IPS-20b (cell line): ENCODE measurements at regions not wholly inside any gene's neighbourhood (a gene's known extent, or its start where the extent isn't known, plus 50 kb on each side); places are given as distances from the start of the nearest gene placed in this dataset.

Experiments
- H3K27ac ChIP-seq: one replicate; pipeline ENCODE4 v1.5.1; 2013; ENCODE audit warnings: low read length
- H3K27me3 ChIP-seq: 2 replicates; pipeline ENCODE4 v1.6.1; 2013; ENCODE audit warnings: mild to moderate bottlenecking, low read length, inconsistent platforms; ENCODE audit not compliant: insufficient read depth
- H3K36me3 ChIP-seq: 2 replicates; pipeline ENCODE4 v1.6.1; 2013; ENCODE audit warnings: low read depth, mild to moderate bottlenecking, inconsistent platforms, low read length, moderate library complexity; ENCODE audit not compliant: insufficient read depth
- H3K4me1 ChIP-seq: 2 replicates; pipeline ENCODE4 v1.6.1; 2013; ENCODE audit warnings: mild to moderate bottlenecking, control low read depth, inconsistent platforms, low read length, moderate library complexity; ENCODE audit not compliant: insufficient read depth
- H3K4me3 ChIP-seq: 2 replicates; pipeline ENCODE4 v1.5.1; 2013; ENCODE audit warnings: mild to moderate bottlenecking, low read length, inconsistent platforms
- H3K9ac ChIP-seq: 2 replicates; pipeline ENCODE4 v1.6.1; 2013; ENCODE audit warnings: low read depth, mild to moderate bottlenecking, inconsistent platforms, low read length, moderate library complexity
- H3K9me3 ChIP-seq: 2 replicates; pipeline ENCODE4 v1.6.1; 2013; ENCODE audit warnings: mild to moderate bottlenecking, low read depth, low read length, inconsistent platforms; ENCODE audit not compliant: insufficient read depth

DNA sequence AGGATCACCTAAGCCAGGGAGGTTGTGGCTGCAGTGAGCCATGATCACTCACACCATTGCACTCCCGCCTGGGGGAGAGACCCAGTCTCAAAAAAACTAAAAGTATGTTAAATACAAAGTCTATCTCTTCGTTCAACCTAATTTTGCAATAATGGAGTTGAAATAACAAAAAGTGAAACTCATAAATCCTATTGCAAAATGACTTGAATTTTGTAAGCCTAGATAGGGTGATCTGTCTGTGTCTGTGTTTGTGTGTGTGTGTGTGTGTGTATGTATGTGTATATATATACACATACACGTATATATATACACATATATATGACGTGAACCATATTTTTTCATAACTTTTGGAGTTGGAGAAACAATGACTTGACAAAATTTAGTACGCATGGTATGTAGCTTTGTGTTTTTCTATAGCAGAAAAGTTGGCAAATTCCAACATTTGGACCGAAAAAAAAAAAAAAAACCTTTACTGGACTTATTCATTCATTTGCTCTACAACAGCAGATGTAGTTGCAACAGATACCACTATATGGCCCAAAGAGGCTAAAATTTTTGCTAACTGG, 76.9 kb upstream of the CDH6 start:
- Histone ChIP-seq H3K27me3 (no peaks in the 10 kb centered on the region), H3K4me3 (no peak overlapping the region), H3K27ac (no peak overlapping the region), H3K9ac (no peak overlapping the region), H3K4me1 (peaks cover 7% of the 10 kb centered on the region; the same call in 1 of the 2 replicates), H3K36me3 (no peaks in the 10 kb centered on the region), H3K9me3 (no peaks in the 10 kb centered on the region)

DNA sequence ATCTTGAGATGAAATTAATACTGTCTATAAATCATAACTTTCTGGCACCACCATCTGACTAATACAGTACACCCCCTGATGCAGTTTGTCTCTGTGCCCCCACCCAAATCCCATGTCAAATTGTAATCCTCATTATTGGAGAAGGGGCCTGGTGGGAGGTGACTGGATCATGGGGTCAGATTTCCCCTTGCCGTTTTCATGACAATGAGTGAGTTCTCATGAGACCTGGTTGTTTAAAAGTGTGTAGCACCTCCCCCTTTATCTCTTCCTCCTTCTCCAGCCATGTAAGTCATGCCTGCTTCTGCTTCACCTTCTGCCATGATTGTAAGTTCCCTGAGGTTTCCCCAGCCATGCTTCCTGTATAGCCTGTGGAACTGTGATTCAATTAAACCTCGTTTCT, 78.7 kb upstream of the CDH6 start:
- Histone ChIP-seq H3K9me3 (no peaks in the 10 kb centered on the region), H3K36me3 (no peaks in the 10 kb centered on the region), H3K9ac (no peak overlapping the region), H3K27ac (no peak overlapping the region), H3K27me3 (no peaks in the 10 kb centered on the region), H3K4me3 (no peak overlapping the region), H3K4me1 (peaks cover 7% of the 10 kb centered on the region; the same call in 1 of the 2 replicates)

GRCh38 chr5:31113666-31114350, 79.7 kb upstream of the CDH6 start:
- Histone ChIP-seq H3K9ac (no peak overlapping the region), H3K4me3 (no peak overlapping the region), H3K36me3 (no peaks in the 10 kb centered on the region), H3K27ac (no peak overlapping the region), H3K4me1 (peaks cover 7% of the 10 kb centered on the region; the same call in 1 of the 2 replicates), H3K27me3 (no peaks in the 10 kb centered on the region), H3K9me3 (no peaks in the 10 kb centered on the region)

DNA sequence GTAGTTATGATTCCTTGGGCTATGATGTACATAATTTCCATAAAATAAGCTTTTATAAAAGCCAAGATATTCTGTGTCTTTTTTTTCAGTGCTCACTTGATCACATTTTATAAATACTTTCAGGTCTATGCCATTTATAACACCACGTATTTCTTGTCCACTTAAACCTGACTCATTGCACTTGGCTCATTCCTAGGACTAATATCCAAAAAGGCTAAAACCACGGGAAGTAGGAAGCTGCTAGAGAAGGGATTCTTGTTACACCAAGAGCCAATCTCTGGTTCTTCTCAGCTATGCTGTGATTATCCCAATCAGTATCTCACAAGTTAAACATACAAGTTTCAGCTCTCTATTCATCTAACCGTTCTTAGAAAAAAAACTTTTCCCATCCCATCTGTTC, 80.4 kb upstream of the CDH6 start:
- no peak overlapping the region for H3K27ac ChIP-seq
- H3K27me3 ChIP-seq = no peaks in the 10 kb centered on the region
- no peaks in the 10 kb centered on the region for H3K36me3 ChIP-seq
- no peaks in the 10 kb centered on the region for H3K9me3 ChIP-seq
- H3K4me3 ChIP-seq = no peak overlapping the region
- no peak overlapping the region for H3K9ac ChIP-seq
- peaks cover 8% of the 10 kb centered on the region; the same call in 1 of the 2 replicates for H3K4me1 ChIP-seq

DNA sequence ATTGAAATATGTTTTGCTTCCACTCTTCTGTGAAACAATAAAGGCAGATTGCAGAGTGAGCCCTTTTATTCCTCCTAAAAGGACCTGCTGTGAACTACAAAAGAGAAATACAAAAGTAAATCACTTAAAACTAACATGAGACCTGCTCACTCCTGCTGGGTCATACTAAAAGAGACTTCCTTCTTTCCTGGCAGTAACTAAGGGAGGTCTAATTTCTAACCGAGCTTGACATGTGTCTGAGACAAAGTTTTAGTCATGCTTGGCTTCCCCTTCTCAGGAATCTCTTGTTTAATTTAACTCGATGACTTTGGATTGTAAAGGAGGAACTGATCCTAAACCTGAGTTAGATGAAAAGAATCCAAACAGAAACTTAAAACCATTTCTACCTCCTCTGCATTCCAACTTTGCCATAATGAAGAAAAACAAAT, 86.4 kb upstream of the CDH6 start:
- H3K27me3 ChIP-seq = no peaks in the 10 kb centered on the region
- 0 out of 2 replicates have a peak overlapping the region, but pooled peaks have one; percentile 13 for H3K9ac ChIP-seq
- H3K36me3 ChIP-seq = no peaks in the 10 kb centered on the region
- H3K4me3 ChIP-seq = peak overlapping the region; percentile 44
- no peaks in the 10 kb centered on the region for H3K9me3 ChIP-seq
- peaks cover 27% of the 10 kb centered on the region for H3K4me1 ChIP-seq
- no peak overlapping the region for H3K27ac ChIP-seq

GRCh38 chr5:31106691-31107090, 86.8 kb upstream of the CDH6 start:
- Histone ChIP-seq H3K9ac (no peak overlapping the region), H3K9me3 (no peaks in the 10 kb centered on the region), H3K27me3 (no peaks in the 10 kb centered on the region), H3K36me3 (no peaks in the 10 kb centered on the region), H3K4me3 (peak overlapping the region; percentile 44), H3K27ac (no peak overlapping the region), H3K4me1 (peaks cover 27% of the 10 kb centered on the region)

- Histone ChIP-seq H3K9ac (no peak overlapping the region), H3K27ac (no peak overlapping the region), H3K9me3 (no peaks in the 10 kb centered on the region), H3K4me3 (0 out of 2 replicates have a peak overlapping the region, but pooled peaks have one; percentile 44), H3K27me3 (no peaks in the 10 kb centered on the region), H3K4me1 (peaks cover 27% of the 10 kb centered on the region), H3K36me3 (no peaks in the 10 kb centered on the region)
Measured at GRCh38 chr5:31106278-31106677, 87.2 kb upstream of the CDH6 start.

DNA sequence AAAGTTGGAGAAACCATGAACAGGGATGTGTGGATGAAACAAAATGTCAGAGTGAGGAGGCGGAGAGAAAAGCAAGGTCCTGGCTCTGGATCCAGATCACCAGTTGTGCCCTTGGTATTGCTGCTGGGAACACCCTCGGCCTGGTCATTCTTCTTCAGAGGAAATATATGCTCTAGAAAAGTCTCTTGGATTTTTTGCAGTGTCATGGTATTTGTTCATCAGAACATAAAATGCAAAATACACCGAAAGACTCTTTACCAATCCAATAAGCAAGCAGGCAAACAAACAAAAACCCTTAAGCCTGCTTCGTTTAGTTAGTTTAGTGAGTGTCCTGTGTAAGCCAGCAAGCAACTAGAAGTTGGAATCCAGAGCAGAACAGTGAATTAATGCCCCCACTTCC, 88.7 kb upstream of the CDH6 start:
- H3K36me3 ChIP-seq = no peaks in the 10 kb centered on the region
- H3K9me3 ChIP-seq = no peaks in the 10 kb centered on the region
- H3K27me3 ChIP-seq = no peaks in the 10 kb centered on the region
- peaks cover 27% of the 10 kb centered on the region for H3K4me1 ChIP-seq
- no peak overlapping the region for H3K4me3 ChIP-seq
- H3K9ac ChIP-seq = no peak overlapping the region
- no peak overlapping the region for H3K27ac ChIP-seq

GRCh38 chr5:31100781-31101310, 92.6 kb upstream of the CDH6 start:
- Histone ChIP-seq H3K9me3 (no peaks in the 10 kb centered on the region), H3K27me3 (no peaks in the 10 kb centered on the region), H3K4me3 (no peak overlapping the region), H3K9ac (no peak overlapping the region), H3K27ac (no peak overlapping the region), H3K36me3 (no peaks in the 10 kb centered on the region), H3K4me1 (peaks cover 6% of the 10 kb centered on the region)

GRCh38 chr5:31100047-31100575, 93.4 kb upstream of the CDH6 start:
- no peak overlapping the region for H3K4me3 ChIP-seq
- no peak overlapping the region for H3K27ac ChIP-seq
- no peaks in the 10 kb centered on the region for H3K36me3 ChIP-seq
- no peaks in the 10 kb centered on the region for H3K27me3 ChIP-seq
- peaks cover 6% of the 10 kb centered on the region for H3K4me1 ChIP-seq
- no peak overlapping the region for H3K9ac ChIP-seq
- no peaks in the 10 kb centered on the region for H3K9me3 ChIP-seq

DNA sequence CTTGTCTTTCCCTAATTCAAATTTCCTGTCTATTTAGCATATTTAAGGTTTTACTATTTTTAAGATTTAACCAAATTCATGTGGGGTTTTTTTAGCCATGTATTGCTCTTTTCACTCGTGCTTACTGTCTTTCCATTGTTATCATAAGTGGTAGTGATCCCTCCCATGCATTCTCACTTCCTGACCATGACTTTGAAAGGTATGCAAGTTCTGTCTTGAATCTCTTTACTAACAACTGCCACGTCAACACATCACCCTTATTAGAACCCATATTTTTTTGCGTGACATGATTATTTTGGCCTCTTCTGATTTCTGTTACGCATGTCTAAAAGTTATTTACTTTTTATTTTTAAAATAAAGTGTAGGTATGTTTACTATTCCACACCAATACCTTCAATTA, 94.7 kb upstream of the CDH6 start:
- H3K9ac ChIP-seq = no peak overlapping the region
- no peaks in the 10 kb centered on the region for H3K9me3 ChIP-seq
- H3K27me3 ChIP-seq = no peaks in the 10 kb centered on the region
- no peaks in the 10 kb centered on the region for H3K36me3 ChIP-seq
- H3K27ac ChIP-seq = no peak overlapping the region
- H3K4me3 ChIP-seq = no peak overlapping the region
- peaks cover 3% of the 10 kb centered on the region; the same call in 1 of the 2 replicates for H3K4me1 ChIP-seq

GRCh38 chr5:31097851-31098250, 95.6 kb upstream of the CDH6 start:
- H3K4me1 ChIP-seq = no peaks in the 10 kb centered on the region; the same call in 1 of the 2 replicates
- H3K4me3 ChIP-seq = no peak overlapping the region

More at GRCh38 chr5:31097851-31098250, 95.6 kb upstream of the CDH6 start:
- Histone ChIP-seq H3K9me3 (no peaks in the 10 kb centered on the region), H3K36me3 (no peaks in the 10 kb centered on the region), H3K27me3 (no peaks in the 10 kb centered on the region), H3K27ac (no peak overlapping the region), H3K9ac (no peak overlapping the region)
